ENCODE measurements at regions not wholly inside any gene's neighbourhood (a gene's known extent, or its start where the extent isn't known, plus 50 kb on each side); places are given as distances from the start of the nearest gene placed in this dataset.
A peak's percentile ranks its signal among the peaks of the same experiment; 100 is the strongest.

DNA sequence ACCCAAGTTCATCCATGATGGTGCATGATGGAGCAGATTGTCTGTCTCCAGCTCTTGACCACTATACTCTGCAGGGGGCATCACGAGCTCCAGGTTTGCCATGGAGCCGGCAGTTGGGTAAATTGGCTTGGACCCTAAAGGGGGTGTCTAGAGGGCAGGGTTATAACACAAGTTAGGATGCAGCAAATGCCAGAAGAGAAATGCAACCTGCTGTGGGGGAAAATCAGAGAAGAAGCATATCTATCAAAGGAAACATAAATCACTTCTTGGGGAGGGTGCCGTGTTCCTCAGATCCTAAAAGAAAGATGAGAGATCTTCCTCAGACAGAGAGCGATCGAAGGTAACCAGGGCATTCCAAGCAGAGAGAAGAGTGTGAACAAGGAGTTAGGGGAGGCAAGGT, 334.9 kb downstream of the C12orf75 start:
- no peak overlapping the region for H3K4me3 ChIP-seq (replicated peaks in 1 of 4; ENCODE audit: control extremely low read depth in 1 of 4, insufficient read depth in 1 of 4, low read depth in 3 of 4, low read length in 4 of 4)
- no peak for TF ChIP-seq EZH2 (IDR thresholded peaks at IDR 0.05; ENCODE audit: low read length, missing control alignments)
- TF ChIP-seq, protein P1, sequence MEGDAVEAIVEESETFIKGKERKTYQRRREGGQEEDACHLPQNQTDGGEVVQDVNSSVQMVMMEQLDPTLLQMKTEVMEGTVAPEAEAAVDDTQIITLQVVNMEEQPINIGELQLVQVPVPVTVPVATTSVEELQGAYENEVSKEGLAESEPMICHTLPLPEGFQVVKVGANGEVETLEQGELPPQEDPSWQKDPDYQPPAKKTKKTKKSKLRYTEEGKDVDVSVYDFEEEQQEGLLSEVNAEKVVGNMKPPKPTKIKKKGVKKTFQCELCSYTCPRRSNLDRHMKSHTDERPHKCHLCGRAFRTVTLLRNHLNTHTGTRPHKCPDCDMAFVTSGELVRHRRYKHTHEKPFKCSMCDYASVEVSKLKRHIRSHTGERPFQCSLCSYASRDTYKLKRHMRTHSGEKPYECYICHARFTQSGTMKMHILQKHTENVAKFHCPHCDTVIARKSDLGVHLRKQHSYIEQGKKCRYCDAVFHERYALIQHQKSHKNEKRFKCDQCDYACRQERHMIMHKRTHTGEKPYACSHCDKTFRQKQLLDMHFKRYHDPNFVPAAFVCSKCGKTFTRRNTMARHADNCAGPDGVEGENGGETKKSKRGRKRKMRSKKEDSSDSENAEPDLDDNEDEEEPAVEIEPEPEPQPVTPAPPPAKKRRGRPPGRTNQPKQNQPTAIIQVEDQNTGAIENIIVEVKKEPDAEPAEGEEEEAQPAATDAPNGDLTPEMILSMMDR (conservative IDR thresholded peaks at IDR 0.05 in 1 of 2, IDR thresholded peaks at IDR 0.05 in 1 of 2; ENCODE audit: low read depth in 1 of 2, low read length in 2 of 2), result no peak
- H3K4me1 ChIP-seq (ENCODE audit: control insufficient read depth, extremely low read depth, insufficient read depth, low read length), result no peaks in the 10 kb centered on the region
- no peaks in the 10 kb centered on the region for H3K36me3 ChIP-seq (ENCODE audit: control insufficient read depth, insufficient read depth, low read length)
- H4K20me1 ChIP-seq (ENCODE audit: control insufficient read depth, extremely low read depth, insufficient read depth, low read length), result no peaks in the 10 kb centered on the region
- no peak overlapping the region for H3K4me2 ChIP-seq (ENCODE audit: extremely low read depth, insufficient read depth, low read length)
- H3K9ac ChIP-seq (ENCODE audit: insufficient read depth, low read length), result no peak overlapping the region
- no peaks in the 10 kb centered on the region for H3K27me3 ChIP-seq (ENCODE audit: control insufficient read depth, insufficient read depth, low read length)
- H3K9me3 ChIP-seq (ENCODE audit: control insufficient read depth, insufficient read depth, low read depth, low read length), result no peaks in the 10 kb centered on the region
- H2AFZ ChIP-seq (ENCODE audit: low read length), result no peak overlapping the region
- no peak for DNase-seq (ENCODE audit: low read depth in 2 of 2)
- H3K79me2 ChIP-seq (ENCODE audit: control insufficient read depth, insufficient read depth, low read length), result no peaks in the 10 kb centered on the region
- no peak overlapping the region for H3K27ac ChIP-seq (ENCODE audit: insufficient read depth, low read length)

DNA sequence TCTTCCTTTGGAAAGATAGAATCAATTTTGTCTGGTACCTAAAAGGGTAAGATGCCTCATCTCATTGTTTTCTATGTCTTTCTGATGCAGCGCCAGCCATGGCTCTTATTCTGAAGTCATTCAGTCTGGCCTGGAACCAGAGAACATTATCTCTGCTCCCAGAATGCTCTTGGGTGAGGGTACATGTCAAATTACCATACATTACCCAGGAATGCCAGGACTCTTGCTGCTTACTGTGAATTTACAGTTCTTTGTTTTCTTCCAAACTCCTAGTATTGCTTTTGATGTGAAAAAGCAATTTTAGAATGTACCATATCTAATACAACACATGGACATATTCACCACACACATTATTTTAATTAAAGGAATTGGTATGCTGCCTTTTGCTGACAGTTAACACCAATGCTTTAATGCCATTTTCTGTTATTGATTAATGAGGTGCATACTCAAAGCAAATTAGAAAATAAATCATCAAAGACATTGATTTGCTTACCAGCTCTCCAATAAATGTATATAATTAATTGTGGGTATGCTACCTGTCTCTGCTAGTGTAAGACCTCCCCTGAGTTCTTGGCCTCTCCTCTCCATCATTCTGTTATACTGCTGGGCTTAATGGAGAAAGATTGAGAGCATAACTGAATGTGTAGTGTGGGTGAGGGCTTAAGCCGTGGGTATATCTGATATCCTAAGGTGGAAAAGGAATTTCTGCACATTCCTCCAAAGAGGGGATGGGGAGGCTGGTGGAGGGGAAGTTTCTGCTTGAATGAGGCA, 337.7 kb downstream of the C12orf75 start:
- H3K27me3 ChIP-seq (ENCODE audit: control insufficient read depth, insufficient read depth, low read length), result no peaks in the 10 kb centered on the region
- H3K4me2 ChIP-seq (ENCODE audit: extremely low read depth, insufficient read depth, low read length), result no peak overlapping the region
- no peaks in the 10 kb centered on the region for H3K4me1 ChIP-seq (ENCODE audit: control insufficient read depth, extremely low read depth, insufficient read depth, low read length)
- no peaks in the 10 kb centered on the region for H4K20me1 ChIP-seq (ENCODE audit: control insufficient read depth, extremely low read depth, insufficient read depth, low read length)
- H2AFZ ChIP-seq (ENCODE audit: low read length), result no peak overlapping the region
- DNase-seq (ENCODE audit: low read depth in 2 of 2), result no peak
- no peaks in the 10 kb centered on the region for H3K79me2 ChIP-seq (ENCODE audit: control insufficient read depth, insufficient read depth, low read length)
- TF ChIP-seq EZH2 (IDR thresholded peaks at IDR 0.05; ENCODE audit: low read length, missing control alignments), result no peak
- TF ChIP-seq, protein P1 (conservative IDR thresholded peaks at IDR 0.05 in 1 of 2, IDR thresholded peaks at IDR 0.05 in 1 of 2; ENCODE audit: low read depth in 1 of 2, low read length in 2 of 2), result no peak
- H3K4me3 ChIP-seq (replicated peaks in 1 of 4; ENCODE audit: control extremely low read depth in 1 of 4, insufficient read depth in 1 of 4, low read depth in 3 of 4, low read length in 4 of 4), result no peak overlapping the region
- H3K27ac ChIP-seq (ENCODE audit: insufficient read depth, low read length), result no peak overlapping the region
- H3K9me3 ChIP-seq (ENCODE audit: control insufficient read depth, insufficient read depth, low read depth, low read length), result no peaks in the 10 kb centered on the region
- H3K9ac ChIP-seq (ENCODE audit: insufficient read depth, low read length), result no peak overlapping the region
- no peaks in the 10 kb centered on the region for H3K36me3 ChIP-seq (ENCODE audit: control insufficient read depth, insufficient read depth, low read length)

DNA sequence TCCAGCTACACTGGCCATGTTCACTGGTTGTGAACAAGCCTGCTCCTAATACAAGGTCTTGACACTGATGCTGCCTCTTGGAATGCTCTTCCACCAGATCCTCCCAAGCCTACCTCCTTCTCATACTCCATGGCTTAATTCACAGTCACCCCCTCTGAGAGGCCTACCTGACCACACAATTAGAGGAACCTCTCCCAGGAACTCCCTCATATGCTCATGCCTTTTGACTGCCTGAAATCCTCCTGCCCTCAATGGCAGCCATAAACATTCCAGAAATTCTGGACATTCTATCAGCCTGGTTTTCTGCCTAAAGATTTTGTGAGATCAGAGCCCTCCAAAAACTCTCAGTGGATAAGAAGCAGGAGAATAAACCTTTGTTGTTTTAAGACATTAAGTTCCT, 340.2 kb downstream of the C12orf75 start:
- TF ChIP-seq EZH2 (IDR thresholded peaks at IDR 0.05; ENCODE audit: low read length, missing control alignments), result no peak
- TF ChIP-seq, protein P1 (conservative IDR thresholded peaks at IDR 0.05 in 1 of 2, IDR thresholded peaks at IDR 0.05 in 1 of 2; ENCODE audit: low read depth in 1 of 2, low read length in 2 of 2), result no peak

More for the DNA sequence above, 340.2 kb downstream of the C12orf75 start:
- no peaks in the 10 kb centered on the region for H3K9me3 ChIP-seq (ENCODE audit: control insufficient read depth, insufficient read depth, low read depth, low read length)
- H3K27ac ChIP-seq (ENCODE audit: insufficient read depth, low read length), result no peak overlapping the region
- no peak overlapping the region for H3K4me3 ChIP-seq (replicated peaks in 1 of 4; ENCODE audit: control extremely low read depth in 1 of 4, insufficient read depth in 1 of 4, low read depth in 3 of 4, low read length in 4 of 4)
- no peaks in the 10 kb centered on the region for H3K79me2 ChIP-seq (ENCODE audit: control insufficient read depth, insufficient read depth, low read length)
- no peaks in the 10 kb centered on the region for H3K27me3 ChIP-seq (ENCODE audit: control insufficient read depth, insufficient read depth, low read length)
- DNase-seq (ENCODE audit: low read depth in 2 of 2), result peak in 1 of 2 donors; percentile 76
- no peak overlapping the region for H3K9ac ChIP-seq (ENCODE audit: insufficient read depth, low read length)
- no peaks in the 10 kb centered on the region for H4K20me1 ChIP-seq (ENCODE audit: control insufficient read depth, extremely low read depth, insufficient read depth, low read length)
- H2AFZ ChIP-seq (ENCODE audit: low read length), result no peak overlapping the region
- no peaks in the 10 kb centered on the region for H3K4me1 ChIP-seq (ENCODE audit: control insufficient read depth, extremely low read depth, insufficient read depth, low read length)
- no peak overlapping the region for H3K4me2 ChIP-seq (ENCODE audit: extremely low read depth, insufficient read depth, low read length)
- H3K36me3 ChIP-seq (ENCODE audit: control insufficient read depth, insufficient read depth, low read length), result no peaks in the 10 kb centered on the region

Data from fibroblast of lung (primary cell).